ENCODE measurements at regions not wholly inside any gene's neighbourhood (a gene's known extent, or its start where the extent isn't known, plus 50 kb on each side); places are given as distances from the start of the nearest gene placed in this dataset.

GRCh38 chr11:127470306-127470884 lies 469.8 kb upstream of the KIRREL3 start:
- TF ChIP-seq, protein P1, sequence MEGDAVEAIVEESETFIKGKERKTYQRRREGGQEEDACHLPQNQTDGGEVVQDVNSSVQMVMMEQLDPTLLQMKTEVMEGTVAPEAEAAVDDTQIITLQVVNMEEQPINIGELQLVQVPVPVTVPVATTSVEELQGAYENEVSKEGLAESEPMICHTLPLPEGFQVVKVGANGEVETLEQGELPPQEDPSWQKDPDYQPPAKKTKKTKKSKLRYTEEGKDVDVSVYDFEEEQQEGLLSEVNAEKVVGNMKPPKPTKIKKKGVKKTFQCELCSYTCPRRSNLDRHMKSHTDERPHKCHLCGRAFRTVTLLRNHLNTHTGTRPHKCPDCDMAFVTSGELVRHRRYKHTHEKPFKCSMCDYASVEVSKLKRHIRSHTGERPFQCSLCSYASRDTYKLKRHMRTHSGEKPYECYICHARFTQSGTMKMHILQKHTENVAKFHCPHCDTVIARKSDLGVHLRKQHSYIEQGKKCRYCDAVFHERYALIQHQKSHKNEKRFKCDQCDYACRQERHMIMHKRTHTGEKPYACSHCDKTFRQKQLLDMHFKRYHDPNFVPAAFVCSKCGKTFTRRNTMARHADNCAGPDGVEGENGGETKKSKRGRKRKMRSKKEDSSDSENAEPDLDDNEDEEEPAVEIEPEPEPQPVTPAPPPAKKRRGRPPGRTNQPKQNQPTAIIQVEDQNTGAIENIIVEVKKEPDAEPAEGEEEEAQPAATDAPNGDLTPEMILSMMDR (IDR thresholded peaks at IDR 0.05) = no peak
- TF ChIP-seq POLR2A (IDR thresholded peaks at IDR 0.05) (no peak), POLR2AphosphoS5 (IDR thresholded peaks at IDR 0.05) (no peak), EP300 (IDR thresholded peaks at IDR 0.05) (no peak)
- Histone ChIP-seq H3K4me1 (no peaks in the 10 kb centered on the region), H3K36me3 (no peaks in the 10 kb centered on the region), H3K27ac (no peak overlapping the region), H3K9me3 (no peaks in the 10 kb centered on the region), H3K27me3 (no peaks in the 10 kb centered on the region), H3K4me3 (no peak overlapping the region)
- WGBS = 81% methylated on average over 4 of the region's 4 CpGs
- DNase-seq (ENCODE audit: low spot score in 2 of 2) = no peak

GRCh38 chr11:127464325-127464724 lies 463.8 kb upstream of the KIRREL3 start:
- Histone ChIP-seq H3K27ac (no peak overlapping the region), H3K27me3 (no peaks in the 10 kb centered on the region), H3K4me3 (no peak overlapping the region), H3K9me3 (no peaks in the 10 kb centered on the region), H3K36me3 (no peaks in the 10 kb centered on the region), H3K4me1 (no peaks in the 10 kb centered on the region)
- no peak for DNase-seq (ENCODE audit: low spot score in 2 of 2)
- WGBS = 72% methylated on average over 6 of the region's 6 CpGs
- TF ChIP-seq, protein P1 (IDR thresholded peaks at IDR 0.05) = no peak
- TF ChIP-seq EP300 (IDR thresholded peaks at IDR 0.05) = no peak
- TF ChIP-seq POLR2A (IDR thresholded peaks at IDR 0.05) = no peak
- TF ChIP-seq POLR2AphosphoS5 (IDR thresholded peaks at IDR 0.05) = no peak

DNA sequence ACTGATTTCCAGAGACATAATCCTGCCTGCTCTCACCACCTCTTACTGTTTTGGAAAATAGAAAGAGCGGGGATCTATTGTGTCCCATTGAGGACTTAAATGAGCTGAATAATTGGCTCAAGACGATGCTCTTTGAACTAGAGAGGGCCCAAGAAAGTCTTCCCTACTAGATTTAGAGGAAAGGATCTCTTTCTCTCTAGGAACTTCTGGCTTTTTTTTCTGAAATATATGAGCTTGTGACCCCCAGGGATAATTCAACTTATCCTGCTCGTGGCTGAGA lies 461.4 kb upstream of the KIRREL3 start:
- Histone ChIP-seq H3K27ac (no peak overlapping the region), H3K9me3 (no peaks in the 10 kb centered on the region), H3K4me1 (no peaks in the 10 kb centered on the region), H3K27me3 (no peaks in the 10 kb centered on the region), H3K4me3 (no peak overlapping the region), H3K36me3 (no peaks in the 10 kb centered on the region)
- TF ChIP-seq, protein P1 (IDR thresholded peaks at IDR 0.05) = no peak
- TF ChIP-seq EP300 (IDR thresholded peaks at IDR 0.05) (no peak), POLR2A (IDR thresholded peaks at IDR 0.05) (no peak), POLR2AphosphoS5 (IDR thresholded peaks at IDR 0.05) (no peak)
- WGBS = 80% methylated on average over 3 of the region's 3 CpGs
- no peak for DNase-seq (ENCODE audit: low spot score in 2 of 2)

DNA sequence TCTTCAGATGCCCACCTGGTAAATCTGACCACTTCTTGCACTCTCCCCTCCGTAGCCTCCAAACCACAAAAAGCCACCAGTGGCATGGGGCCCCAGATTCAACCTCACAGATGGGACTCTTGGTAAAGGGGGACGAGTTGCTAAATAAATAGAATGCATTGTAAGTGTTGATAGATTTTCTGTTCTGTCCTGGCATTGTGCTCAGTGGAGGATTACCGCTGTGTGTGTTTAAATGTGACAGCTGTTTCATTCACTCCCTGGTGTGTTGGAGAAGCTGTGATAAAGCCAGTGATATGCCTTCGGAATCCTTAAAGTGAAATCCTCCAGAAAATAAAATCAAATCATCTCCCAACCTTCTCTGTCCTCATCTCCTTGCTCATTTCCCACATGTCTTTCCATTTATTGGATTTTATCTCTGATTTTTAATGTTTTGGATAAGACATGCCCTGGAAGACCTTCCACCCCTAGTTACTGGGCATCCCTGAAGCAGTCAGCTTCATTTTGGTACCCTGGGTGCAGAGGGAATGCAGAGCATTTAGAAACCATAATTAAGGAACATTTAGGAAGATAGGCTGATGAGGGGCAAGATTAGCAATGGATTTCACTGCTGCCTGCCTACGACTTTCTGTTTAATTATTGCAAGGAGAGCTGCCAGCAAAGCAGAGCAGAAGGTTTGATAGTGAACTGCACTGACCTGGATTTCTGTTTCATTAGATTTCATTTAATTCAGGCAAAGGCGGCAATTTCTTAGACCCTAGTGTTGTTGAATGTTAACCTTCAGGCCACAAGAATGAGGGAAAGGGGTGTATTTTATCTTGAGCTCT lies 460.9 kb upstream of the KIRREL3 start:
- no peak for TF ChIP-seq EP300 (IDR thresholded peaks at IDR 0.05)
- no peak for TF ChIP-seq POLR2AphosphoS5 (IDR thresholded peaks at IDR 0.05)
- TF ChIP-seq, protein P1 (IDR thresholded peaks at IDR 0.05) = no peak
- no peak for TF ChIP-seq POLR2A (IDR thresholded peaks at IDR 0.05)
- no peak for DNase-seq (ENCODE audit: low spot score in 2 of 2)
- 72% methylated on average over 6 of the region's 6 CpGs for WGBS

GRCh38 chr11:127458561-127458960 lies 458.0 kb upstream of the KIRREL3 start:
- no peak for DNase-seq (ENCODE audit: low spot score in 2 of 2)
- no peaks in the 10 kb centered on the region for H3K4me1 ChIP-seq
- no peak overlapping the region for H3K27ac ChIP-seq
- no peaks in the 10 kb centered on the region for H3K27me3 ChIP-seq
- WGBS = 8% methylated on average over 2 of the region's 2 CpGs
- no peak overlapping the region for H3K4me3 ChIP-seq
- H3K36me3 ChIP-seq = no peaks in the 10 kb centered on the region
- TF ChIP-seq POLR2AphosphoS5 (IDR thresholded peaks at IDR 0.05) (no peak), EP300 (IDR thresholded peaks at IDR 0.05) (no peak), POLR2A (IDR thresholded peaks at IDR 0.05) (no peak)
- TF ChIP-seq, protein P1 (IDR thresholded peaks at IDR 0.05) = no peak
- no peaks in the 10 kb centered on the region for H3K9me3 ChIP-seq

More for the DNA sequence above, 460.9 kb upstream of the KIRREL3 start:
- H3K36me3 ChIP-seq = no peaks in the 10 kb centered on the region
- no peaks in the 10 kb centered on the region for H3K27me3 ChIP-seq
- H3K4me3 ChIP-seq = no peak overlapping the region
- H3K27ac ChIP-seq = no peak overlapping the region
- no peaks in the 10 kb centered on the region for H3K4me1 ChIP-seq
- no peaks in the 10 kb centered on the region for H3K9me3 ChIP-seq

Measured in suprapubic skin (tissue), 4 donors.